Bronchial epithelial cell (primary cell): ENCODE measurements at regions not wholly inside any gene's neighbourhood (a gene's known extent, or its start where the extent isn't known, plus 50 kb on each side); places are given as distances from the start of the nearest gene placed in this dataset.

ENCODE experiments used
- DNase-seq: peaks from one replicate; pipeline ENCODE4 v3.0.0-alpha.2; 2010; ENCODE audit warnings: low read depth
- FAIRE-seq: peaks from 2 replicates; lab custom pipeline; 2011; peaks lifted over from hg19 to GRCh38; lab: Jason Lieb, UNC
- H3K27me3 ChIP-seq: 2 replicates; pipeline ENCODE4 v1.5.1; 2011; ENCODE audit warnings: low read length; ENCODE audit not compliant: control insufficient read depth, insufficient read depth
- H3K36me3 ChIP-seq: 2 replicates; pipeline ENCODE4 v1.5.1; 2011; ENCODE audit warnings: low read length; ENCODE audit not compliant: control insufficient read depth, insufficient read depth
- H3K4me3 ChIP-seq: 2 replicates; pipeline ENCODE4 v1.5.1; 2011; ENCODE audit warnings: mild to moderate bottlenecking, low read depth, low read length, control low read depth
- TF ChIP-seq, protein P1 (sequence below): IDR thresholded peaks from 2 replicates; pipeline ENCODE4 v1.5.1; 2011; ENCODE audit warnings: mild to moderate bottlenecking, moderate library complexity, low read length, control low read depth, inconsistent platforms; ENCODE audit not compliant: insufficient read depth, severe bottlenecking

DNA sequence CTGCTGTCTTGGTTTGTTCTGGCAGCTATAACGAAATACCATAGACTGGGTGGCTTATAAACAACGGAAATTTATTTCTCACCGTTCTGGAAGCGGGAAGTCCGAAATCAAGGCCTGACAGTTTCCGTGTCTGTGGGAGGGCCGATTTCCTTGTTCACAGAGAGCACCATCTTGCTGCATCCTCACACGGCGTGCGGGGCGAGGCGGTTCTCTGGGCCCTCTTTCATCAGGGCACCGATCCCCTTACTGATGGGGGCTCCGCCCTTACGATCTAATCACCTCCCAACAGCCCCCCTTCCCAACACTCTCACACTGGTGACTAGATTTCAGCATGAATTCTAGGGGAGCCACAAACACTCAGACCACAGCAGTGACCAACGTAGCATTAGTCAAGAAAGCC lies 578.3 kb upstream of the FAT1 start:
- DNase-seq (no peak), FAIRE-seq (no peak)
- H3K36me3 ChIP-seq = no peaks in the 10 kb centered on the region
- TF ChIP-seq, protein P1, sequence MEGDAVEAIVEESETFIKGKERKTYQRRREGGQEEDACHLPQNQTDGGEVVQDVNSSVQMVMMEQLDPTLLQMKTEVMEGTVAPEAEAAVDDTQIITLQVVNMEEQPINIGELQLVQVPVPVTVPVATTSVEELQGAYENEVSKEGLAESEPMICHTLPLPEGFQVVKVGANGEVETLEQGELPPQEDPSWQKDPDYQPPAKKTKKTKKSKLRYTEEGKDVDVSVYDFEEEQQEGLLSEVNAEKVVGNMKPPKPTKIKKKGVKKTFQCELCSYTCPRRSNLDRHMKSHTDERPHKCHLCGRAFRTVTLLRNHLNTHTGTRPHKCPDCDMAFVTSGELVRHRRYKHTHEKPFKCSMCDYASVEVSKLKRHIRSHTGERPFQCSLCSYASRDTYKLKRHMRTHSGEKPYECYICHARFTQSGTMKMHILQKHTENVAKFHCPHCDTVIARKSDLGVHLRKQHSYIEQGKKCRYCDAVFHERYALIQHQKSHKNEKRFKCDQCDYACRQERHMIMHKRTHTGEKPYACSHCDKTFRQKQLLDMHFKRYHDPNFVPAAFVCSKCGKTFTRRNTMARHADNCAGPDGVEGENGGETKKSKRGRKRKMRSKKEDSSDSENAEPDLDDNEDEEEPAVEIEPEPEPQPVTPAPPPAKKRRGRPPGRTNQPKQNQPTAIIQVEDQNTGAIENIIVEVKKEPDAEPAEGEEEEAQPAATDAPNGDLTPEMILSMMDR = no peak
- no peak overlapping the region for H3K4me3 ChIP-seq
- no peaks in the 10 kb centered on the region for H3K27me3 ChIP-seq

- Histone ChIP-seq H3K36me3 (no peaks in the 10 kb centered on the region), H3K4me3 (no peak overlapping the region), H3K27me3 (no peaks in the 10 kb centered on the region)
- TF ChIP-seq, protein P1 = no peak
- FAIRE-seq (no peak), DNase-seq (no peak)
Measured at GRCh38 chr4:187302457-187303150, 578.9 kb upstream of the FAT1 start.

DNA sequence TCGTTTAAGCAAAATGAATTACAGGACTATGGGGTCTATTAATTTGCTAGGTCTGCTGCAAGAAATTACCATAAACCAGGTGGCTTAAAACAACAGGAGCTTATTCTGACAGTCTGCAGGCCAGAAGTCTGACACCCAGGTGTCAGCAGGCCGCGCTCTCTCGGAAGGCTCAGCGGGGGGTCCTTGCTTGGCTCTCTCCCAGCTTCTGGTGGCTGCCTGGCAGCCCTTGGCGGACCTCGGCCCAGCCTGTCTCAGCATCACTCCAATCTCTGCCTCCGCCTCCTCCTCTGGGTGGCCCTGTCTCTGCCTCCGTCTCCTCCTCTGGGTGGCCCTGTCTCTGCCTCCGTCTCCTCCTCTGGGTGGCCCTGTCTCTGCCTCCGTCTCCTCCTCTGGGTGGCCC lies 580.5 kb upstream of the FAT1 start:
- FAIRE-seq = no peak
- TF ChIP-seq, protein P1 = no peak

GRCh38 chr4:187307131-187307530 lies 583.5 kb upstream of the FAT1 start:
- Histone ChIP-seq H3K27me3 (no peaks in the 10 kb centered on the region), H3K36me3 (no peaks in the 10 kb centered on the region), H3K4me3 (no peak overlapping the region)
- FAIRE-seq (peak; percentile 7), DNase-seq (peak; percentile 89)
- TF ChIP-seq, protein P1 = no peak

More for the DNA sequence above, 580.5 kb upstream of the FAT1 start:
- DNase-seq = no peak
- no peak overlapping the region for H3K4me3 ChIP-seq
- H3K36me3 ChIP-seq = no peaks in the 10 kb centered on the region
- H3K27me3 ChIP-seq = no peaks in the 10 kb centered on the region

DNA sequence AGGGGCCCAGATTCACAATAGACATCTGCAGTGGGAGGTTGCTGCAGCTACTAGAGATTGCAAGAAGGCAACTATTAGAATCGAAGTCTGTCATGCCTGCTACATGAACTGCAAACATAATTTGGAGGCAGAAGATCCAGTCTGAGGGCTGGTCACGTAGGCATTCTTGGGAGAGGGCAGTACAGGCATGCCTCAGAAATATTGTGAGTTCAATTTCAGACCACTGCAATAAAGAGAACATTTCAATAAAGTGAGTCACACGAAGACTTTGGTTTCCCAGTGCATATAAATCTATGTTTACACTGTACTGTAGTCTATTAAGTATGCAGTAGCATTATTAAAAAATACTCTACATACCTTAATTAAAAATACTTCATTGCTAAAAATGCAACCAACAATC lies 585.8 kb upstream of the FAT1 start:
- TF ChIP-seq, protein P1 = no peak
- no peak for FAIRE-seq
- peak; percentile 79 for DNase-seq
- H3K4me3 ChIP-seq = no peak overlapping the region
- no peaks in the 10 kb centered on the region for H3K27me3 ChIP-seq
- no peaks in the 10 kb centered on the region for H3K36me3 ChIP-seq

DNA sequence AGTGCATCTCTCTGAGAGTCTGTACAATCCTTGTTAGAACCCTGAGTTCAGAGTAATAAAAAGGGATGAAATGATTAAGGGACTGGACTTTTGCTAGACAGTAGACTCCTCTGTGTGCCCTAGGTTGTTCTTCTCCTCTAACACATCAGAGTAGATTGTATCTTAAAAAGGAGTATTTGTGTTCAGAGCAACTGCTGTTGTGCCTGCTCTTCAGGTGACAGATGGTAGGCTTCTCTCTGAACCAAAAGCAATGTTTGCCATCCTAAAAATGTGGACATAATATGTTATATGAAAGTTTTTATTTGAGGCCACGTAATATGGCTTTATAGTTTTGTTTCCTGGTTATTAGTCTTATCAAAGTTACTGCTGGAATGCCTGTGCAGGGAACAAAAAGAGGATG lies 588.6 kb upstream of the FAT1 start:
- FAIRE-seq (no peak), DNase-seq (no peak)
- no peaks in the 10 kb centered on the region for H3K36me3 ChIP-seq
- no peak overlapping the region for H3K4me3 ChIP-seq
- H3K27me3 ChIP-seq = no peaks in the 10 kb centered on the region
- TF ChIP-seq, protein P1 = no peak
